Erythroblast (primary cell): ENCODE measurements at regions not wholly inside any gene's neighbourhood (a gene's known extent, or its start where the extent isn't known, plus 50 kb on each side); places are given as distances from the start of the nearest gene placed in this dataset.

Experiments used
- GATA1 ChIP-seq: IDR thresholded peaks from 2 replicates; pipeline ENCODE4 v1.6.1; 2011; ENCODE audit warnings: low read depth, mild to moderate bottlenecking, control low read depth, low read length, moderate library complexity
- POLR2A ChIP-seq: IDR thresholded peaks from 2 replicates; pipeline ENCODE4 v1.6.1; 2011; ENCODE audit warnings: mild to moderate bottlenecking, low read length

GRCh38 chr15:97174886-97175540, 785.5 kb upstream of the ARRDC4 start:
- TF ChIP-seq POLR2A, result no peak
- no peak for TF ChIP-seq GATA1
